ENCODE measurements at regions not wholly inside any gene's neighbourhood (a gene's known extent, or its start where the extent isn't known, plus 50 kb on each side); places are given as distances from the start of the nearest gene placed in this dataset.

GRCh38 chr3:83248454-83248853 lies 1487.0 kb upstream of the GBE1 start:
- no peak for TF ChIP-seq GATA2 (IDR thresholded peaks at IDR 0.05; ENCODE audit: low read depth, low read length)
- no peak for TF ChIP-seq GATA3 (IDR thresholded peaks at IDR 0.05; ENCODE audit: low read depth, low read length)
